IMR-90 (cell line): ENCODE measurements at regions not wholly inside any gene's neighbourhood (a gene's known extent, or its start where the extent isn't known, plus 50 kb on each side); places are given as distances from the start of the nearest gene placed in this dataset.

Experiments
- ATAC-seq: fragments of 200-7000 bp; cut with Tn5 transposase; 2 replicates; pipeline ENCODE4 v1.9.1; 2020; ENCODE audit warnings: low read depth, mild to moderate bottlenecking, moderate library complexity
- BruUV-seq: library from RNA; stranded (reverse); fragments of 400-500 nt; replicated peaks from 2 replicates; lab custom pipeline; 2021; lab: Mats Ljungman, UMichigan
- CTCF ChIA-PET: fragments of 300-600 bp; formaldehyde crosslinking; extraction: SDS; loops from one replicate; lab custom pipeline; 2021; ENCODE audit warnings: antibody characterized with exemption; lab: Yijun Ruan, JAX
- POLR2A ChIA-PET: fragments of 300-600 bp; sonication (Branson Sonifier 250); formaldehyde crosslinking; loops from one replicate; lab custom pipeline; 2022; ENCODE audit warnings: antibody characterized with exemption; ENCODE audit not compliant: unreplicated experiment; lab: Charles Lee
- DNase-seq: peaks from one replicate; pipeline ENCODE4 v3.0.0; 2013
- H2AFZ ChIP-seq: replicated peaks from 2 replicates; pipeline ENCODE3; 2013; ENCODE audit warnings: low read length, mild to moderate bottlenecking; ENCODE audit not compliant: poor library complexity
- H2AK5ac ChIP-seq: 2 replicates; pipeline ENCODE4 v1.6.1; 2013; ENCODE audit warnings: low read depth, low read length, inconsistent platforms
- H2AK9ac ChIP-seq: replicated peaks from 2 replicates; pipeline ENCODE3; 2013; ENCODE audit warnings: mild to moderate bottlenecking, low read depth, low read length, moderate library complexity; ENCODE audit not compliant: poor library complexity
- H2BK120ac ChIP-seq: 2 replicates; pipeline ENCODE4 v1.6.1; 2013; ENCODE audit warnings: low read depth, low read length, inconsistent platforms
- H2BK15ac ChIP-seq: 3 replicates; pipeline ENCODE4 v1.6.1; 2013; ENCODE audit warnings: low read depth, low read length, inconsistent platforms
- H2BK20ac ChIP-seq: 2 replicates; pipeline ENCODE4 v1.6.1; 2013; ENCODE audit warnings: low read depth, mild to moderate bottlenecking, inconsistent platforms, low read length, moderate library complexity
- H2BK5ac ChIP-seq: 2 replicates; pipeline ENCODE4 v1.6.1; 2013; ENCODE audit warnings: mild to moderate bottlenecking, low read depth, low read length, inconsistent platforms; ENCODE audit not compliant: poor library complexity, severe bottlenecking
- H3K14ac ChIP-seq: replicated peaks from 2 replicates; pipeline ENCODE4 v1.6.1; 2013; ENCODE audit warnings: low read depth, low read length, inconsistent platforms
- H3K18ac ChIP-seq: 2 replicates; pipeline ENCODE4 v1.6.1; 2013; ENCODE audit warnings: low read depth, low read length, control low read depth
- H3K23ac ChIP-seq: 2 replicates; pipeline ENCODE4 v1.6.1; 2013; ENCODE audit warnings: low read depth, low read length, inconsistent platforms
- H3K27ac ChIP-seq: 2 replicates; pipeline ENCODE4 v1.5.1; 2013; ENCODE audit warnings: mild to moderate bottlenecking, control low read depth, low read length; ENCODE audit not compliant: insufficient read depth
- H3K27me3 ChIP-seq: 2 replicates; pipeline ENCODE4 v1.6.1; 2013; ENCODE audit warnings: low read length; ENCODE audit not compliant: control insufficient read depth, insufficient read depth
- H3K36me3 ChIP-seq: 2 replicates; pipeline ENCODE4 v1.6.1; 2013; ENCODE audit warnings: low read length, mixed read lengths; ENCODE audit not compliant: control insufficient read depth, insufficient read depth
- H3K4ac ChIP-seq: 2 replicates; pipeline ENCODE4 v1.6.1; 2013; ENCODE audit warnings: low read depth, low read length, inconsistent platforms
- H3K4me1 ChIP-seq: 2 replicates; pipeline ENCODE4 v1.6.1; 2013; ENCODE audit warnings: low read length, mixed read lengths; ENCODE audit not compliant: control insufficient read depth, insufficient read depth
- H3K4me2 ChIP-seq: 2 replicates; pipeline ENCODE4 v1.6.1; 2013; ENCODE audit warnings: low read depth, mild to moderate bottlenecking, control low read depth, low read length, moderate library complexity
- H3K4me3 ChIP-seq: 2 replicates; pipeline ENCODE4 v1.5.1; 2013; ENCODE audit warnings: low read depth, mild to moderate bottlenecking, control low read depth, low read length, moderate library complexity; ENCODE audit not compliant: insufficient read depth
- H3K56ac ChIP-seq: 2 replicates; pipeline ENCODE4 v1.6.1; 2013; ENCODE audit warnings: low read length, inconsistent platforms; ENCODE audit not compliant: insufficient read depth; ENCODE audit errors: extremely low read depth
- H3K79me1 ChIP-seq, 2 experiments: 2 replicates each; pipeline ENCODE4 v1.6.1; 2013; ENCODE audit warnings: low read length in 2 of 2, inconsistent platforms in 1 of 2, low read depth in 1 of 2
- H3K9ac ChIP-seq: 2 replicates; pipeline ENCODE4 v1.6.1; 2013; ENCODE audit warnings: low read depth, low read length, control low read depth
- H3K9me1 ChIP-seq: 2 replicates; pipeline ENCODE4 v1.6.1; 2013; ENCODE audit warnings: low read length, inconsistent platforms; ENCODE audit not compliant: insufficient read depth
- H3K9me3 ChIP-seq: 2 replicates; pipeline ENCODE4 v1.6.1; 2013; ENCODE audit warnings: low read length; ENCODE audit not compliant: control insufficient read depth, insufficient read depth
- H4K20me1 ChIP-seq: 2 replicates; pipeline ENCODE4 v1.6.1; 2013; ENCODE audit warnings: low read length, inconsistent platforms; ENCODE audit not compliant: insufficient read depth
- H4K5ac ChIP-seq: 2 replicates; pipeline ENCODE4 v1.6.1; 2013; ENCODE audit warnings: mild to moderate bottlenecking, low read depth, low read length, control low read depth
- H4K8ac ChIP-seq, 2 experiments: 2 replicates each; pipeline ENCODE4 v1.6.1; 2013; ENCODE audit warnings: low read depth in 2 of 2, low read length in 2 of 2, control low read depth in 1 of 2, inconsistent platforms in 1 of 2
- H4K91ac ChIP-seq: 2 replicates; pipeline ENCODE4 v1.6.1; 2013; ENCODE audit warnings: low read depth, low read length, inconsistent platforms; ENCODE audit not compliant: insufficient read depth
- BHLHE40 ChIP-seq: fragments of 150-350 bp; IDR thresholded peaks from 2 replicates; pipeline ENCODE4 v1.6.1; 2016; ENCODE audit warnings: mild to moderate bottlenecking, low read depth, low read length
- CEBPB ChIP-seq: IDR thresholded peaks from 2 replicates; pipeline ENCODE4 v1.6.1; 2012; ENCODE audit warnings: low read depth, low read length, improper control_type of control experiment
- CHD1 ChIP-seq: IDR thresholded peaks from 2 replicates; pipeline ENCODE4 v1.6.1; 2012; ENCODE audit warnings: low read depth, low read length, improper control_type of control experiment
- CTCF ChIP-seq: conservative IDR thresholded peaks from 2 replicates; pipeline ENCODE4 v1.5.1; 2012; ENCODE audit warnings: mild to moderate bottlenecking, low read depth, low read length, improper control_type of control experiment
- ELK1 ChIP-seq: fragments of 150-350 bp; IDR thresholded peaks from 2 replicates; pipeline ENCODE4 v1.6.1; 2016; ENCODE audit warnings: low read depth, mild to moderate bottlenecking, low read length, moderate library complexity, borderline replicate concordance
- MAFK ChIP-seq: IDR thresholded peaks from 2 replicates; pipeline ENCODE4 v1.6.1; 2012; ENCODE audit warnings: low read depth, low read length, improper control_type of control experiment
- MAZ ChIP-seq: IDR thresholded peaks from 2 replicates; pipeline ENCODE4 v1.6.1; 2012; ENCODE audit warnings: low read depth, mild to moderate bottlenecking, low read length, improper control_type of control experiment, moderate library complexity, borderline replicate concordance
- NFE2L2 ChIP-seq: fragments of 150-350 bp; IDR thresholded peaks from 2 replicates; pipeline ENCODE4 v1.6.1; 2016; ENCODE audit warnings: low read depth, mild to moderate bottlenecking, low read length
- POLR2A ChIP-seq: IDR thresholded peaks from 2 replicates; pipeline ENCODE4 v1.6.1; 2012; ENCODE audit warnings: mild to moderate bottlenecking, low read depth, low read length
- RAD21 ChIP-seq: IDR thresholded peaks from 2 replicates; pipeline ENCODE4 v1.6.1; 2012; ENCODE audit warnings: low read length, improper control_type of control experiment
- SMC3 ChIP-seq: fragments of 150-350 bp; IDR thresholded peaks from 2 replicates; pipeline ENCODE4 v1.6.1; 2016; ENCODE audit warnings: low read depth, mild to moderate bottlenecking, antibody characterized with exemption, low read length, moderate library complexity
- USF2 ChIP-seq: fragments of 150-350 bp; IDR thresholded peaks from 2 replicates; pipeline ENCODE4 v1.6.1; 2017; ENCODE audit warnings: mild to moderate bottlenecking, antibody characterized with exemption, low read length, low read depth
- dilution Hi-C: fragments of 300-500 bp; cut with HindIII; formaldehyde crosslinking; loops from one replicate; pipeline ENCODE4 v1.14.3; 2018; ENCODE audit warnings: low sequenced_read_pairs; ENCODE audit not compliant: unreplicated experiment
- in situ Hi-C: fragments of 300-500 bp; cut with MboI; formaldehyde crosslinking; loops from 3 replicates; pipeline ENCODE4 v1.14.3; 2019; ENCODE audit warnings: low sequenced_read_pairs, inconsistent platforms, mixed read lengths
- intact Hi-C: fragments of 100-400 bp; cut with micrococcal nuclease; formaldehyde crosslinking; loops from 2 replicates; pipeline ENCODE4 v1.10.0; 2022

GRCh38 chr9:80793706-80794105 is 895.6 kb downstream of the TLE1 start:
- Histone ChIP-seq H3K14ac (no peak overlapping the region), H3K56ac (no peak overlapping the region), H3K27me3 (no peaks in the 10 kb centered on the region), H2AK5ac (no peak overlapping the region), H2AK9ac (no peak overlapping the region), H4K91ac (no peak overlapping the region), H3K23ac (no peak overlapping the region), H4K20me1 (no peaks in the 10 kb centered on the region), H2BK120ac (no peak overlapping the region), H3K9ac (no peak overlapping the region), H3K9me1 (no peaks in the 10 kb centered on the region), H2BK5ac (no peak overlapping the region), H3K4me3 (no peak overlapping the region), H3K4me1 (no peaks in the 10 kb centered on the region; the same call in 1 of the 2 replicates), H4K5ac (no peak overlapping the region), H3K18ac (no peak overlapping the region), H2BK15ac (no peak overlapping the region), H3K9me3 (no peaks in the 10 kb centered on the region), H2BK20ac (no peak overlapping the region), H3K4me2 (no peak overlapping the region), H3K27ac (no peak overlapping the region), H3K4ac (no peak overlapping the region), H4K8ac (no peak overlapping the region), H3K36me3 (no peaks in the 10 kb centered on the region), H2AFZ (no peak overlapping the region), H3K79me1 (no peaks in the 10 kb centered on the region)
- TF ChIP-seq RAD21 (no peak), MAZ (no peak), ELK1 (no peak), CEBPB (no peak), CTCF (no peak), MAFK (no peak), SMC3 (no peak), NFE2L2 (no peak), BHLHE40 (no peak), USF2 (no peak), POLR2A (no peak), CHD1 (no peak)
- dilution Hi-C loops (no loop called here), intact Hi-C loops (no loop called here), in situ Hi-C loops (no loop called here)
- ATAC-seq (no peak), DNase-seq (no peak)
- CTCF ChIA-PET = no interaction called here
- no TSS peak for BruUV-seq
- POLR2A ChIA-PET = no interaction called here
